ENCODE measurements at regions not wholly inside any gene's neighbourhood (a gene's known extent, or its start where the extent isn't known, plus 50 kb on each side); places are given as distances from the start of the nearest gene placed in this dataset.
A peak's percentile ranks its signal among the peaks of the same experiment; 100 is the strongest.
"Not testable (repeated sequence)": the region's sequence is repeated elsewhere in the genome, so short reads cannot be mapped to it uniquely, and the experiment has no call there.

GRCh38 chr22:22168941-22169867, 75.4 kb upstream of the VPREB1 start:
- no peak for DNase-seq

DNA sequence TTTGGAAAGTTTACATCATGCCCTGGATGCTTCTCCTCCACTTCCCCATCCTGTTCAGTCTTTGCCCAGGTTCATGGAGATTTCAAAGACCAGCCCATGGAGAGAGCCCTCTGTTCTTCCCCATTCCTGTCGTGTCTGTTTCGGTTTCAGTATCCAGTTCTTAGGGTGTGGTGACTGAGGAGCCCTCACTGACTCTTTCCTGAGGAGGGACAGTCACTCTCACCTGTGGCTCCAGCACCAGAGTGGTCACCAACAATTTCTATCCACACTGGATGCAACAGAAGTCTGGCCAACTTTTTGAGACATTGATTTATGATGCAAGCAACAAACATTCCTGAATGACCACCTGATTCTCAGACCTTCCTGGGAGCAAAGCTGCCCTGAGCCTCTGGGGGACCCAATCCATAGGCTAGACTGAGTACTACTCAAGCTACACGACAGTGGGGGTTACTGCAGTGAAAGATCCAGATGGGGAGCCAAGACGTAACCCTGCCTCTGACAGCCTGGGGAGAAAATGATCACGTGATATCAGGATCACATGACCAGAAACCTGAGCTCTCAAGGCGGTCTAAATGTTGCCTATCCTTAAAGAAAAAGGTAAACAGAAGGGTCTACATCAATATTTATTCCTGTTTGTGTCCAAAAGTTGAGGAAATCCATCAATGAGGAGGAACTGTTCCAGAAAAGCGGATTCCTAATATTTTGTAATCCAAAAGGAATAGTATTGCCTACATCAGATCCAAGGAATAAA, 76.2 kb upstream of the VPREB1 start:
- no peak for DNase-seq

DNA sequence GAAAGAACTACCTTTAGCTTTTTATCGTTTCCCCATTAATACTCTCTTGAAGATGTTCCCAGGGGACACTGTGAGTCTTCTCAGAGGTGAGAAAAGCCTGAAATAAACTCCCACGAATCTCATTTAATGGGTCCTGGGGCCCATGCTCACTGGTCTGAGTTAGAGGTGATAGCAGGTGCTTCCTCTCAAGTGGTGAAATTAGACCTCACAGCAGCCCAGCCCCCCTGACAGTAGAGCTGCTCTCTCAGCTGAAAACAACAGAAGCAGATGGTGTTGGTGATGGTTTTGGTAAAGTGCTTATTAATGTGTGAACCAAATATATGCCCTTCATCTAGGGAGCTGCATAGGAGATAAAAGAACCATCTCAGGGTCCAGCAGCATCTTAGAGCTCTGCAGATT, 76.8 kb upstream of the VPREB1 start:
- no peak for DNase-seq

- no peak for DNase-seq
Observed at GRCh38 chr22:22166941-22167713, 77.5 kb upstream of the VPREB1 start.

- DNase-seq = no peak
Observed at GRCh38 chr22:22165936-22166710, 78.5 kb upstream of the VPREB1 start.

DNA sequence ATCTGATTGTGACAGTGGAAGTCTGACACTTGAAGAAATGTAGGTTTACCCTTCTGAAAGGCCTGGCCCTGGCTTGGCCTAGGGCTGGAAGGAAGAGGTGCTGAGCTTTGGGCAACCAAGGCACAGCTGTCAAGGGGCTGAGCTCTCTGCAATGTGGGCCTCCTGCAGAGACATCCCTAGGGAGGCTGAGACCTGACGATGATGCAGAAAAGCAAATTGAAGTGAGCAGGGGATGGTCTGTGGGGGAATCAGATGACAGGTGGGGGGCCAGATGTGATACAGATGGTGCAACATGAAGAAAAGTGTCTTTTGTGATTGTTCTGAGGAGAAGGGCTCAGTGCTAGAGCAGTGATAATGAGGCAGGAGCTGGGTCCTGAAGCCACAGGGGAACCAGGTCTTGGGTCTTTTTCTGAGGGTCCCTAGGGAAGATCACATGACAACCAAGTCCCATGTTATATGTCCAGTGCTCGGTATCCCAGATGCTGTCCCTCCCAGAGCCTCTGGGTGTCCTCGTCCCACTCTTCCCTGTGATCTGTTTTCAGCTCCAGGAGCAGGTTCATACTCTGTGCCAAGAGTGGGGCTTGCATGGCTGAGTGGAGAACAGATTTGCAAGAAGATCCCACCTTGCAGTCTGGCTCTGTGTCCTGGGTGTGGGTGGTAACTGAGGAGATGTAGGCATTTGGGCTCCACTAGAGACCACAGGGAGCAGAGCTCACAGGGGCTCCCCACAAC, 79.9 kb upstream of the VPREB1 start:
- DNase-seq = no peak

- DNase-seq = no peak
Observed at GRCh38 chr22:22161924-22162851, 82.4 kb upstream of the VPREB1 start.

DNA sequence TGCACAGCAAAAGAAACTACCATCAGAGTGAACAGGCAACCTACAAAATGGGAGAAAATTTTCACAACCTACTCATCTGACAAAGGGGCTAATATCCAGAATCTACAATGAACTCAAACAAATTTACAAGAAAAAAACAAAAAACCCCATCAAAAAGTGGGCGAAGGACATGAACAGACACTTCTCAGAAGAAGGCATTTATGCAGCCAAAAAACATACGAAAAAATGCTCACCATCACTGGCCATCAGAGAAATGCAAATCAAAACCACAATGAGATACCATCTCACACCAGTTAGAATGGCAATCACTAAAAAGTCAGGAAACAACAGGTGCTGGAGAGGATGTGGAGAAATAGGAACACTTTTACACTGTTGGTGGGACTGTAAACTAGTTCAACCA, 83.8 kb upstream of the VPREB1 start:
- not testable (repeated sequence) for DNase-seq

GRCh38 chr22:22159384-22159783, 85.2 kb upstream of the VPREB1 start:
- no peak for DNase-seq

GRCh38 chr22:22158965-22159364, 85.6 kb upstream of the VPREB1 start:
- no peak for DNase-seq

GRCh38 chr22:22158207-22158816, 86.3 kb upstream of the VPREB1 start:
- DNase-seq = no peak

DNA sequence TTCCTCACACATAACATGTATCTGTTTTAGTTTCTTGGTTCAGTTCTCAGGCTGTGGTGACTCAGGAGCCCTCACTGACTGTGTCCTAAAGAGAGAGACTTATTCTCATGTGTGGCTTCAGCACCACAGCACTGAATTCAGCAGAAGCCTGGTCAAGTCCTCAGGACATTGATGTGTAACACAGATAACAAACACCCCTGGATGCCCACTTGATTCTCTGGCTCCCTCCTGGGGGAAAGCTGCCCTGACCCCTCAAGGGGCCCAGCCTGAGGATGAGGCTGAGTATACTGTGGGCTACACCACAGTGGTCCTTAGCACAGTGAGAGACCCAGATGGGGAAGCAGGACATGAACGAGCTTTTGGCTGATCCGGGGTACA, 87.2 kb upstream of the VPREB1 start:
- DNase-seq = no peak

DNA sequence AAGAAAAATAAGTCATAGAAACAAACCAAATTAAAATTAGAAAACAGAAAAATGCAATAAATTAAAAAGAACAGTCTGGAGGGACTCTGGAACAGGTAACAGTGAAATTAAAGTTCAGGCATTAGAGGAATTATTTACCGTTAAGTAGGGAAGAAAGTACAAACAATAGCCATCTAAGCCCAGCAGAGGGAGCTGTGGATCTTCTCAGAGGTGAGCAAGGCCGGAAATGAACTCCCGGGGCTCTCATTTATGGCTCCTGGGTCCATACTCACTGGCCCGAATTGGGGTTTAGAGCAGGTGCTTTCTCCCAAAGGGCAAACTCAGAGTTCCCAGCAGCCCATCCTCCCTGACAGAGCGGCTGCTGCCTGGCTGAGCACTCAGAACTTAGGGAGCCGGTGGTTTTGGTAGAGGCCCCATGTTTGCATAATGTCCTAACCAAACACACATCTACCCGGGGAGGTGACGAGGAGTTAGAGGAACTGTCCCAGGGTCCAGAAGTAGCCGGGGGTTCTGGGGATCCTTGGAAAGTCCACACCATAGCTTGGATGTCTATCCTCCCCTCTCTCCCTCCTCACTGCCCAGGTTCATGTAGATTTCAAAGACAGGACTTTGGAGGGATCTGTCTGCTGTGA, 87.8 kb upstream of the VPREB1 start:
- peak; percentile 58 for DNase-seq

DNA sequence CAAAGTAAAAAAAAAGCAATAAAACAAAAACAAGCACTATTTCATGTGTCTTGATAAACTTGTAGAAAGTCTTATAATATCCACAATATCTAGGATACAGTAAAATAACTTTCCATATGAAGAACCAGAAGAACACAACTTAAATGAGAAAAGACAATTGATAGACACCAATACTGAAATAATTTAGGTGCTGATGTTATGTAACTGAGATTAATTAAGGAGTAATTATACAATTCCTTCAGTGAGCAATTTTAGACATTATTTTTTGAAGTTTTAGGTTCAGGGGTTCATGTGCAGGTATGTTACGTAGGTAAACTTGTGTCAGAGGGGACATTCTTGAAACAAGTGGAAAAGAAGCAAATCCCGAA, 88.3 kb upstream of the VPREB1 start:
- no peak for DNase-seq

- no peak for DNase-seq
Observed at GRCh38 chr22:22155607-22156006, 89.0 kb upstream of the VPREB1 start.

DNA sequence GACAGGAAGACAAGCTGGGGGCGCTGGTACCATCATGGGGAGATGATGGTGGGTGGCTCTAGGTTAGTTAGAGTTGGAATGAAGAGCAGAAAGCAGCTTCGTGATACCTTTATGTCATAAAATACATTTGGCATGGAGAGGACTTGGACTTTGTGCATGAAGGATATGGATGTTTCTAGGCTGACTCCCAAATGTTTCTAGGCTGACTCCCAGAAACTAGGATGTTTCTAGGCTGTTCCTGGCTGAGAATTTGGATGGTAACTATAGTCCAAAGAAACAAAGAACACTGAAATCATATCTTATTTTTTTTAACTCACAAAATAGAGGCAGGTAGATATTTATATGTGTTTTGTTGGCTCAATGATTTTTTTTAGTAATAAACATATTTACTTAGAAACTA, 89.4 kb upstream of the VPREB1 start:
- no peak for DNase-seq

- no peak for DNase-seq
Observed at GRCh38 chr22:22154040-22154439, 90.5 kb upstream of the VPREB1 start.

DNA sequence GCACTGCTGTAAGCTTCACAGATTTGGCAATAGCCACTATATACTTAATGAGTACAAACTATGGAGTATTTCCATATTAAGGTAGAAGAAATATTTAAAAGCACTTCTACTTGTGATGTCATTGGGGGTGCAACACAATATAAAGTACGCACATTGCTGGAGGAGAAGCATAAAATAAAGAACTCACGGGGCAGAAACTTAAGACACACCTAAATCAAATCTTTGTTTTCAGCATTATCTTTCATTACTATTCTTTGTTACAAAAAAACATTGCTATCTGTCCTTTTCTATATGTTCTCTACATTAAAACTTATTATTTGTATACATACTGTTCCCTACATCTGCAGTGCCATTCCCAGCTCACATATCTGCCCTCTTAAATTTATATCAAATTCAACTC, 93.3 kb upstream of the VPREB1 start:
- no peak for DNase-seq

DNA sequence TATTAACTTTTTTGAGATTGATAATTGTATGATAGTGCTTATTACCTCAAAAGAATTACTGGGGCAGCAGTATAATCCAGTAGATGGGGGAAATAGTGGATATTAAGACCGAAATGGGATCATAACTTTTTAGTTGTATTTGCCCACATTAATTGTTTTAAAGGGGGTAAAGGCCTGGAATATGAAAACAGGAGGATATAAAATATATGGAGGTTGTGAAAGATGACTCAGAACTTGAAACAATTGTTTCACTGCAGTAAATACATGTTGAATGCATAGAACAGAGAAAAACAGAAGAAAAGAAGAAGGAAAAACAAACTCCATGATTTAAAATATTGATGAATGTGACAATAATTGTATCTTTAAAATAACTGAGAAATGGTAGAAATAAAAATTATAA, 94.1 kb upstream of the VPREB1 start:
- no peak for DNase-seq

GRCh38 chr22:22148905-22149304, 95.7 kb upstream of the VPREB1 start:
- no peak for DNase-seq
